Vagina (tissue), 2 donors: ENCODE measurements at regions not wholly inside any gene's neighbourhood (a gene's known extent, or its start where the extent isn't known, plus 50 kb on each side); places are given as distances from the start of the nearest gene placed in this dataset.

ENCODE experiments used
- CTCF ChIP-seq, 3 experiments: fragments of 450-650 bp in 2 of 3; fragments of 200-600 bp in 1 of 3; sonication (generic) in 1 of 3; IDR thresholded peaks; one replicate each; pipeline ENCODE4 v1.5.1; 2017 to 2019; ENCODE audit warnings: antibody characterized with exemption in 3 of 3, mild to moderate bottlenecking in 2 of 3, moderate library complexity in 2 of 3
- POLR2A ChIP-seq, 2 donors: fragments of 450-650 bp; IDR thresholded peaks; one replicate each; pipeline ENCODE4 v1.6.1; 2017; ENCODE audit warnings: antibody characterized with exemption in 2 of 2, mild to moderate bottlenecking in 2 of 2, moderate library complexity in 2 of 2
- POLR2AphosphoS5 ChIP-seq, 2 donors: sonication (generic); formaldehyde crosslinking; IDR thresholded peaks; one replicate each; pipeline ENCODE4 v1.9.0; 2017; ENCODE audit warnings: antibody characterized with exemption in 2 of 2, mild to moderate bottlenecking in 2 of 2, low read depth in 1 of 2; ENCODE audit not compliant: insufficient read depth in 1 of 2

GRCh38 chr11:57874981-57875380, 113.4 kb downstream of the CTNND1 start:
- TF ChIP-seq CTCF (IDR thresholded peaks at IDR 0.05) (no peak), POLR2A (IDR thresholded peaks at IDR 0.05) (no peak), POLR2AphosphoS5 (IDR thresholded peaks at IDR 0.05; ENCODE audit: insufficient read depth in 1 of 2, low read depth in 1 of 2) (no peak)
